ENCODE measurements at regions not wholly inside any gene's neighbourhood (a gene's known extent, or its start where the extent isn't known, plus 50 kb on each side); places are given as distances from the start of the nearest gene placed in this dataset.

DNA sequence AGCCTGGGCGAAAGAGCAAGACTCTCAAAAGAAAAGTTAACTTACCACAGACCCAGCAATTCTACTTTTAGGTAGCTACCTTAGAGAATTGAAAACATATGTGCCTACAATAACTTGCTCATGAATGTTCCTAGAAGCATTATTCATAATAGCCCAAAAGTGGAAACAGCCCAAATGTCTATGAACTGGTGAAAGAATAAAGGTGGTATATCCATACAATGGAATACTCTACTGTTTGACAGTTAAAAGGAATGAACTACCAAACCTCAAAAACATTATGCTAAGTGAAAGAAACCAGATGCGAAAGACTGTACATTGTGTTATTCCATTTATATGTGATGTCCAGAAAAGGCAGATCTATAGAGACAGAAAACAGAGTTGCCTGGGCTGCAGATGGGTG is 131.4 kb downstream of the UCHL1 start:
- TF ChIP-seq SPI1 (IDR thresholded peaks at IDR 0.05; ENCODE audit: borderline replicate concordance, insufficient read depth, low read depth, low read length), result no peak
- TF ChIP-seq, protein P1, sequence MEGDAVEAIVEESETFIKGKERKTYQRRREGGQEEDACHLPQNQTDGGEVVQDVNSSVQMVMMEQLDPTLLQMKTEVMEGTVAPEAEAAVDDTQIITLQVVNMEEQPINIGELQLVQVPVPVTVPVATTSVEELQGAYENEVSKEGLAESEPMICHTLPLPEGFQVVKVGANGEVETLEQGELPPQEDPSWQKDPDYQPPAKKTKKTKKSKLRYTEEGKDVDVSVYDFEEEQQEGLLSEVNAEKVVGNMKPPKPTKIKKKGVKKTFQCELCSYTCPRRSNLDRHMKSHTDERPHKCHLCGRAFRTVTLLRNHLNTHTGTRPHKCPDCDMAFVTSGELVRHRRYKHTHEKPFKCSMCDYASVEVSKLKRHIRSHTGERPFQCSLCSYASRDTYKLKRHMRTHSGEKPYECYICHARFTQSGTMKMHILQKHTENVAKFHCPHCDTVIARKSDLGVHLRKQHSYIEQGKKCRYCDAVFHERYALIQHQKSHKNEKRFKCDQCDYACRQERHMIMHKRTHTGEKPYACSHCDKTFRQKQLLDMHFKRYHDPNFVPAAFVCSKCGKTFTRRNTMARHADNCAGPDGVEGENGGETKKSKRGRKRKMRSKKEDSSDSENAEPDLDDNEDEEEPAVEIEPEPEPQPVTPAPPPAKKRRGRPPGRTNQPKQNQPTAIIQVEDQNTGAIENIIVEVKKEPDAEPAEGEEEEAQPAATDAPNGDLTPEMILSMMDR (IDR thresholded peaks at IDR 0.05 in 2 of 3, conservative IDR thresholded peaks at IDR 0.05 in 1 of 3; ENCODE audit: control insufficient read depth in 2 of 3, extremely low read depth in 1 of 3, insufficient read depth in 1 of 3, low read depth in 3 of 3, low read length in 3 of 3), result no peak
- no peak for TF ChIP-seq TCF3 (IDR thresholded peaks at IDR 0.05; ENCODE audit: borderline replicate concordance, insufficient read depth, low read depth, low read length)
- TF ChIP-seq POLR2A (IDR thresholded peaks at IDR 0.05; ENCODE audit: low read depth, low read length), result no peak
- TF ChIP-seq RCOR1 (conservative IDR thresholded peaks at IDR 0.05; ENCODE audit: low read depth, low read length), result no peak
- TF ChIP-seq SUPT20H (IDR thresholded peaks at IDR 0.05; ENCODE audit: borderline replicate concordance, control insufficient read depth, low read depth, low read length), result no peak
- TF ChIP-seq IKZF1 (conservative IDR thresholded peaks at IDR 0.05), result no peak
- TF ChIP-seq POLR2AphosphoS2 (IDR thresholded peaks at IDR 0.05; ENCODE audit: low read depth, low read length), result no peak
